GM12878 (cell line): ENCODE measurements at regions not wholly inside any gene's neighbourhood (a gene's known extent, or its start where the extent isn't known, plus 50 kb on each side); places are given as distances from the start of the nearest gene placed in this dataset.

Experiments used
- ATAC-seq: fragments of 200-7000 bp; cut with Tn5 transposase; 3 replicates; pipeline ENCODE4 v1.9.1; 2020; ENCODE audit warnings: mild to moderate bottlenecking, moderate library complexity
- BruUV-seq: library from RNA; stranded (reverse); fragments of 400-500 nt; replicated peaks from 2 replicates; lab custom pipeline; 2021; lab: Mats Ljungman, UMichigan
- CTCF ChIA-PET: fragments of 300-600 bp; sonication (Branson Sonifier 250); formaldehyde crosslinking; extraction: SDS; loops from one replicate; lab custom pipeline; 2021; ENCODE audit warnings: inconsistent platforms; lab: Yijun Ruan, JAX
- POLR2A ChIA-PET: fragments of 350-600 bp; formaldehyde crosslinking; extraction: SDS; loops from one replicate; lab custom pipeline; 2021; ENCODE audit warnings: inconsistent platforms; lab: Charles Lee
- RAD21 ChIA-PET: fragments of 300-600 bp; sonication (Branson Sonifier 250); formaldehyde crosslinking; loops from one replicate; lab custom pipeline; 2023; ENCODE audit warnings: antibody characterized with exemption; ENCODE audit not compliant: unreplicated experiment; lab: Charles Lee
- SMC1A ChIA-PET: fragments of 300-600 bp; sonication (Branson Sonifier 250); formaldehyde crosslinking; loops from one replicate; lab custom pipeline; 2023; ENCODE audit not compliant: unreplicated experiment, uncharacterized antibody; lab: Charles Lee
- DNase-seq: peaks from one replicate; pipeline ENCODE4 v3.0.0-alpha.2; 2011; ENCODE audit warnings: low read depth, low spot score
- FAIRE-seq: peaks from 3 replicates; lab custom pipeline; 2011; peaks lifted over from hg19 to GRCh38; lab: Jason Lieb, UNC
- H2AFZ ChIP-seq: 2 replicates; pipeline ENCODE4 v1.6.0; 2011; ENCODE audit warnings: low read depth, low read length, control low read depth; ENCODE audit not compliant: control insufficient read depth
- H3K27ac ChIP-seq: 2 replicates; pipeline ENCODE4 v1.5.1; 2011; ENCODE audit warnings: control low read depth; ENCODE audit not compliant: control insufficient read depth, insufficient read depth
- H3K27me3 ChIP-seq, 2 experiments: replicated peaks in 1 of 2; 2 replicates each; pipeline versions ENCODE4 v1.6.0 to v1.6.1; 2011; ENCODE audit warnings: low read length in 1 of 2; ENCODE audit not compliant: control insufficient read depth in 2 of 2, insufficient read depth in 2 of 2
- H3K36me3 ChIP-seq, 2 experiments: 2 replicates each; pipeline ENCODE4 v1.5.1; 2011; ENCODE audit warnings: low read length in 1 of 2; ENCODE audit not compliant: control insufficient read depth in 2 of 2, insufficient read depth in 2 of 2
- H3K4me1 ChIP-seq: 2 replicates; pipeline ENCODE4 v1.6.1; 2011; ENCODE audit warnings: mild to moderate bottlenecking, low read length, moderate library complexity, mixed read lengths; ENCODE audit not compliant: control insufficient read depth, insufficient read depth
- H3K4me2 ChIP-seq: 2 replicates; pipeline ENCODE4 v1.6.0; 2011; ENCODE audit warnings: control low read depth; ENCODE audit not compliant: control insufficient read depth, insufficient read depth
- H3K4me3 ChIP-seq: fragments of 200-600 bp; sonication (generic); 2 replicates; pipeline ENCODE4 v1.5.1; 2016
- H3K79me2 ChIP-seq: 2 replicates; pipeline ENCODE4 v1.6.0; 2011; ENCODE audit warnings: low read length; ENCODE audit not compliant: control insufficient read depth, insufficient read depth
- H3K9ac ChIP-seq: 2 replicates; pipeline ENCODE4 v1.8.0; 2011; ENCODE audit warnings: low read length, control low read depth, mixed read lengths; ENCODE audit not compliant: control insufficient read depth, insufficient read depth
- H3K9me3 ChIP-seq: replicated peaks from 3 replicates; pipeline ENCODE4 v1.5.1; 2011; ENCODE audit warnings: mild to moderate bottlenecking, low read length; ENCODE audit not compliant: control insufficient read depth, insufficient read depth
- H4K20me1 ChIP-seq: 2 replicates; pipeline ENCODE4 v1.6.0; 2011; ENCODE audit not compliant: control insufficient read depth, insufficient read depth
- CHD4 ChIP-seq: fragments of 200-600 bp; sonication (generic); IDR thresholded peaks from 2 replicates; pipeline ENCODE4 v1.6.1; 2016; ENCODE audit warnings: mild to moderate bottlenecking
- DPF2 ChIP-seq: fragments of 450-650 bp; IDR thresholded peaks from 2 replicates; pipeline ENCODE4 v1.6.1; 2017; ENCODE audit warnings: mild to moderate bottlenecking
- IRF3 ChIP-seq: fragments of 450-650 bp; IDR thresholded peaks from 2 replicates; pipeline ENCODE4 v1.6.1; 2014; ENCODE audit warnings: mild to moderate bottlenecking
- MEF2A ChIP-seq: IDR thresholded peaks from 2 replicates; pipeline ENCODE4 v1.6.1; 2011; ENCODE audit warnings: low read depth, mild to moderate bottlenecking, low read length, moderate library complexity; ENCODE audit not compliant: insufficient read depth
- MXI1 ChIP-seq: fragments of 150-350 bp; IDR thresholded peaks from 2 replicates; pipeline ENCODE4 v1.6.1; 2011; ENCODE audit warnings: low read depth, mild to moderate bottlenecking, inconsistent platforms, low read length, improper control_type of control experiment
- NR2C1 ChIP-seq: fragments of 450-650 bp; IDR thresholded peaks from 2 replicates; pipeline ENCODE4 v1.6.1; 2017; ENCODE audit warnings: antibody characterized with exemption, mild to moderate bottlenecking, moderate library complexity
- PRDM15 ChIP-seq: fragments of 450-650 bp; formaldehyde crosslinking; IDR thresholded peaks from 2 replicates; pipeline ENCODE4 v1.4.0; 2020; ENCODE audit warnings: mild to moderate bottlenecking, moderate library complexity
- ZBTB4 ChIP-seq: fragments of 450-650 bp; formaldehyde crosslinking; IDR thresholded peaks from 2 replicates; pipeline ENCODE4 v1.4.0; 2022; ENCODE audit warnings: mild to moderate bottlenecking, moderate library complexity
- ZNF384 ChIP-seq: IDR thresholded peaks from 2 replicates; pipeline ENCODE4 v1.6.1; 2012; ENCODE audit warnings: low read depth, mild to moderate bottlenecking, low read length, improper control_type of control experiment, borderline replicate concordance
- WGBS: methylation state at CpG from one replicate; pipeline ENCODE4 v1.1.6; 2016; ENCODE audit warnings: low lambda C conversion rate; ENCODE audit not compliant: insufficient replicate concordance, insufficient coverage; ENCODE audit errors: missing lambda C conversion rate; 5-methylcytosine and 5-hydroxymethylcytosine counted together
- in situ Hi-C: fragments of 300-500 bp; cut with MboI; formaldehyde crosslinking; loops from 9 replicates; pipeline ENCODE4 v1.14.3; 2018; ENCODE audit warnings: mixed read lengths
- intact Hi-C: fragments of 100-400 bp; cut with micrococcal nuclease; formaldehyde crosslinking; loops from one replicate; pipeline ENCODE4 v1.14.2; 2022; ENCODE audit not compliant: unreplicated experiment
- TF ChIP-seq, protein P1 (sequence below): IDR thresholded peaks from 2 replicates; pipeline ENCODE4 v1.6.1; 2012; ENCODE audit warnings: low read length, inconsistent platforms
- TF ChIP-seq, protein P2 (sequence below): IDR thresholded peaks from 2 replicates; pipeline ENCODE4 v1.6.1; 2011; ENCODE audit warnings: borderline replicate concordance, low read depth, mild to moderate bottlenecking, moderate library complexity, low read length; ENCODE audit not compliant: insufficient read depth, poor library complexity, severe bottlenecking

- no peak overlapping the region for H3K4me2 ChIP-seq
- no peak for FAIRE-seq
- H3K36me3 ChIP-seq: no peaks in the 10 kb centered on the region
- 51% methylated on average over 17 of the region's 17 CpGs for WGBS
- CTCF ChIA-PET: no interaction called here
- POLR2A ChIA-PET: no interaction called here
- ATAC-seq: no peak
- H3K79me2 ChIP-seq: no peaks in the 10 kb centered on the region
- H3K9ac ChIP-seq: no peak overlapping the region
- intact Hi-C loops (no loop called here), in situ Hi-C loops (no loop called here)
- H3K9me3 ChIP-seq: no peaks in the 10 kb centered on the region
- SMC1A ChIA-PET: no interaction called here
- peaks cover 0 to 2% of the 10 kb centered on the region in 2 experiments; a peak in 2 of 4 replicates for H3K27me3 ChIP-seq
- no peak for DNase-seq
- no peak overlapping the region for H2AFZ ChIP-seq
- RAD21 ChIA-PET: no interaction called here
- no peak overlapping the region for H3K27ac ChIP-seq
- no peaks in the 10 kb centered on the region for H3K4me1 ChIP-seq
- no TSS peak for BruUV-seq
- TF ChIP-seq PRDM15 (CRISPR knock-in tag) (no peak), MXI1 (no peak), NR2C1 (no peak), ZBTB4 (no peak), MEF2A (no peak), CHD4 (no peak), DPF2 (no peak), ZNF384 (no peak), IRF3 (no peak)
- TF ChIP-seq, protein P1, sequence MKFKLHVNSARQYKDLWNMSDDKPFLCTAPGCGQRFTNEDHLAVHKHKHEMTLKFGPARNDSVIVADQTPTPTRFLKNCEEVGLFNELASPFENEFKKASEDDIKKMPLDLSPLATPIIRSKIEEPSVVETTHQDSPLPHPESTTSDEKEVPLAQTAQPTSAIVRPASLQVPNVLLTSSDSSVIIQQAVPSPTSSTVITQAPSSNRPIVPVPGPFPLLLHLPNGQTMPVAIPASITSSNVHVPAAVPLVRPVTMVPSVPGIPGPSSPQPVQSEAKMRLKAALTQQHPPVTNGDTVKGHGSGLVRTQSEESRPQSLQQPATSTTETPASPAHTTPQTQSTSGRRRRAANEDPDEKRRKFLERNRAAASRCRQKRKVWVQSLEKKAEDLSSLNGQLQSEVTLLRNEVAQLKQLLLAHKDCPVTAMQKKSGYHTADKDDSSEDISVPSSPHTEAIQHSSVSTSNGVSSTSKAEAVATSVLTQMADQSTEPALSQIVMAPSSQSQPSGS: no peak
- TF ChIP-seq, protein P2, sequence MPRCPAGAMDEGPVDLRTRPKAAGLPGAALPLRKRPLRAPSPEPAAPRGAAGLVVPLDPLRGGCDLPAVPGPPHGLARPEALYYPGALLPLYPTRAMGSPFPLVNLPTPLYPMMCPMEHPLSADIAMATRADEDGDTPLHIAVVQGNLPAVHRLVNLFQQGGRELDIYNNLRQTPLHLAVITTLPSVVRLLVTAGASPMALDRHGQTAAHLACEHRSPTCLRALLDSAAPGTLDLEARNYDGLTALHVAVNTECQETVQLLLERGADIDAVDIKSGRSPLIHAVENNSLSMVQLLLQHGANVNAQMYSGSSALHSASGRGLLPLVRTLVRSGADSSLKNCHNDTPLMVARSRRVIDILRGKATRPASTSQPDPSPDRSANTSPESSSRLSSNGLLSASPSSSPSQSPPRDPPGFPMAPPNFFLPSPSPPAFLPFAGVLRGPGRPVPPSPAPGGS: no peak
- TF ChIP-seq, all 136 proteins: peak for 0
- H4K20me1 ChIP-seq: no peaks in the 10 kb centered on the region
- H3K4me3 ChIP-seq: no peak overlapping the region
Measured at GRCh38 chr1:143699115-143699514, 272.7 kb downstream of the FAM72C start.
